ENCODE measurements at regions not wholly inside any gene's neighbourhood (a gene's known extent, or its start where the extent isn't known, plus 50 kb on each side); places are given as distances from the start of the nearest gene placed in this dataset.
"Not testable (repeated sequence)": the region's sequence is repeated elsewhere in the genome, so short reads cannot be mapped to it uniquely, and the experiment has no call there.

DNA sequence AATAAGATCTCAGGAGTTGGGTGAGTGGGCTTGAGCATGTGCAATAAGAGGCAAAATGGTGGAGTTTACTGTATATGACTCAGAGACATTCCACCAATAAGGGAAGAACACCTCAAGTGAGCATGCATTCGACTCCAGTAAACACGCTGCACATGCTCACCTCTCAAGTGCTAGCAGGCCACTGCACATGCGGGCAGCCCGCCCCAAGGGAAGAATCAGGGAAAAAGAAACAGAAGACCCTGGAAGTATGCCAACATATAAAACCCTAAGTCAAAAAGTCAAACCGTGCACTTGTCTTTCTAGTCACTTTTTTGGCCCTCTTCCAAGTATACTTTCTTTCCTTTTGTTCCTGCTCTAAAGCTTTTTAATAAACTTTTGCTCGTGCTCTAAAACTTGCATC, 245.3 kb upstream of the RASA1 start:
- no peak for ATAC-seq (ENCODE audit: low FRiP score)
- TF ChIP-seq, protein P1, sequence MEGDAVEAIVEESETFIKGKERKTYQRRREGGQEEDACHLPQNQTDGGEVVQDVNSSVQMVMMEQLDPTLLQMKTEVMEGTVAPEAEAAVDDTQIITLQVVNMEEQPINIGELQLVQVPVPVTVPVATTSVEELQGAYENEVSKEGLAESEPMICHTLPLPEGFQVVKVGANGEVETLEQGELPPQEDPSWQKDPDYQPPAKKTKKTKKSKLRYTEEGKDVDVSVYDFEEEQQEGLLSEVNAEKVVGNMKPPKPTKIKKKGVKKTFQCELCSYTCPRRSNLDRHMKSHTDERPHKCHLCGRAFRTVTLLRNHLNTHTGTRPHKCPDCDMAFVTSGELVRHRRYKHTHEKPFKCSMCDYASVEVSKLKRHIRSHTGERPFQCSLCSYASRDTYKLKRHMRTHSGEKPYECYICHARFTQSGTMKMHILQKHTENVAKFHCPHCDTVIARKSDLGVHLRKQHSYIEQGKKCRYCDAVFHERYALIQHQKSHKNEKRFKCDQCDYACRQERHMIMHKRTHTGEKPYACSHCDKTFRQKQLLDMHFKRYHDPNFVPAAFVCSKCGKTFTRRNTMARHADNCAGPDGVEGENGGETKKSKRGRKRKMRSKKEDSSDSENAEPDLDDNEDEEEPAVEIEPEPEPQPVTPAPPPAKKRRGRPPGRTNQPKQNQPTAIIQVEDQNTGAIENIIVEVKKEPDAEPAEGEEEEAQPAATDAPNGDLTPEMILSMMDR (IDR thresholded peaks at IDR 0.05), result no peak
- no peak for DNase-seq (ENCODE audit: low spot score)

DNA sequence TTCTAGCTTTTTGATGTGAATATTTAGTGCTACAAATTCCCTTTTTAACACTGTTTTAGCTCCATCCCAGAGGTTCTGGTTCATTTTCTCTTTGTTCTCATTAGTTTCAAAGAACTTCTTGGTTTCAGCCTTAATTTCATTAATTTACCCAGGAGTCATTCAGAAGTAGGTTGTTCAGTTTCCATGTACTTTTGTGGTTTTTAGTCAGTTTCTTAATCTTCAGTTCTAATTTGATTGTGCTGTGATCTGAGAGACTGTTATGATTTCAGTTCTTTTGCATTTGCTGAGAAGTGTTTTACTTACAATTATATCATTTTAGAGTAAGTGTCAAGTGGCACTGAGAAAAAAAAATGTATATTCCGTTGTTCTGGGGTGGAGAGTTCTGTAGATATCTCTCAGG, 240.1 kb upstream of the RASA1 start:
- ATAC-seq (ENCODE audit: low FRiP score), result no peak
- no peak for DNase-seq (ENCODE audit: low spot score)
- TF ChIP-seq, protein P1 (IDR thresholded peaks at IDR 0.05), result no peak

DNA sequence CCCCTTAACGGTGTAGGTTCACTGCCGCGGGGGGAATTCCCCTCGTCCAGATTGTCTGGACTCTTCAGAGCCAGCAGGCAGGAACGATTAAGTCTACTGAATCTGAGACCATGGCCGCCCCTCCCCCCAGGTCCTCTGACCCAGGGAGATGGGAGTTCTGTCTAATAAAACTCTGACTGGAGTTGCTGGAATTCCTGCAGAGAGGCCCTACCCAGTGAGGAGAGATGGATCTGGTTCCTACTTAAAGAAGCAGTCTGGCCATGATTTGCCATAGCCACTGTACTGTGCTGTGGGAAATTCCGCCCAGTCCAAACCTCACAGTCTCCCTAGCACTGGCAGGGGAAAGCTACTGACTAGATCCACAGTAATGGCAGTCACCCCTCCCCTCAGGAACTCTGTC, 237.7 kb upstream of the RASA1 start:
- DNase-seq (ENCODE audit: low spot score) (no peak), ATAC-seq (ENCODE audit: low FRiP score) (no peak)
- TF ChIP-seq, protein P1 (IDR thresholded peaks at IDR 0.05), result no peak

DNA sequence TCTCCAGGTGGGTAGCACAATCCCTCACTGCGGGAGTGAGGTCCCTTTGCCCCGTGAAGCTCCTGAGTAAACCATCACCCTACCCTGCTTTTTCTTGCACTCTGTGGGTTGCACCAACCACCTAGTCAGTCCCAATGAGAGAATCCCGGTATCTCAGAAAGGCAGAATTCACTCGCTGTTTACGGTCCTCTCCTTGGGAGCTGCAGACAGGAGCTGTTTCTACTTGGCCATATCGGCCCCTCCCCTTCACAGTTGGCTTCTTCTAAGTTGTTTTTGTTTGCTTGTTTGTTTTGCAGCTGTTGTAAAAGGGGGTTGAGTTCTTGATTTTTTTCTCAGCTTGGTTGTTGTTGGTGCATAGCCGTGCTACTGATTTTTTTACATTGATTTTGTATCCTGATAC, 237.0 kb upstream of the RASA1 start:
- no peak for ATAC-seq (ENCODE audit: low FRiP score)
- DNase-seq (ENCODE audit: low spot score), result no peak
- TF ChIP-seq, protein P1 (IDR thresholded peaks at IDR 0.05), result no peak

DNA sequence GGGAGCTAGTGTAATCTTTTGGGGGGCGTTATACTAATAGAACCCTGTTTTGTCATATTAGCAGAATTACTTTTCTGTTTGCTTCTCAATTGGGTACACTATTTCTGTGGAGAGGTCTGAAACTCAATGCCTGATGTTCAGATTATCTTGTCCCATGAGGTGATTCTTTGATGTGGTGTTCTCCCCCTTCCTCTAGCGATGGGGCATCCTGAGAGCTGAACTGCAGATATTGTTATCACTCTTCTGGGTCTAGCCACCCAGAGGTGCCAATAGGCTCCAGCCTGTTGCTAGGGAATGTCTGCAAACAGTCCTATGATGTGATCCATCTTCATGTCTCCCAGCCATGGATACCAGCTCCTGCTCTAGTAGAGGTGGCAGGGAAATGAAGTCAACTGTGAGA, 233.1 kb upstream of the RASA1 start:
- ATAC-seq (ENCODE audit: low FRiP score), result no peak
- DNase-seq (ENCODE audit: low spot score), result no peak
- TF ChIP-seq, protein P1 (IDR thresholded peaks at IDR 0.05), result no peak

DNA sequence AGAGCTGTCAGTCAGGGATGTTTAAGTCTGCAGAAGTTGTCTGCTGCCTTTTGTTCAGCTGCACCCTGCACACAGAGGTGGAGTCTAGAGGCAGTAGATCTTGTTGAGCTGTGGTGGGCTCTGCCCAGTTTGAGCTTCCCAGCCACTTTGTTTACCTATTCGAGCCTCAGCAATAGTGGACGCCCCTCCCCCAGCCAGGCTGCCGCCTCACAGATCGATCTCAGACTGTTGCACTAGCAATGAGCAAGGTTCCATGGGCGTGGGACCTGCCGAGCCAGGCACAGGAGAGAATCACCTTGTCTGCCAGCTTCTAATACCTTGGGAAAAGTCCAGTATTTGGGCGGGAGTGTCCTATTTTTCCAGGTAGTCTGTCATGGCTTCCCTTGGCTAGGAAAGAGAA, 225.1 kb upstream of the RASA1 start:
- ATAC-seq (ENCODE audit: low FRiP score) (no peak), DNase-seq (ENCODE audit: low spot score) (no peak)
- TF ChIP-seq, protein P1 (IDR thresholded peaks at IDR 0.05), result no peak

DNA sequence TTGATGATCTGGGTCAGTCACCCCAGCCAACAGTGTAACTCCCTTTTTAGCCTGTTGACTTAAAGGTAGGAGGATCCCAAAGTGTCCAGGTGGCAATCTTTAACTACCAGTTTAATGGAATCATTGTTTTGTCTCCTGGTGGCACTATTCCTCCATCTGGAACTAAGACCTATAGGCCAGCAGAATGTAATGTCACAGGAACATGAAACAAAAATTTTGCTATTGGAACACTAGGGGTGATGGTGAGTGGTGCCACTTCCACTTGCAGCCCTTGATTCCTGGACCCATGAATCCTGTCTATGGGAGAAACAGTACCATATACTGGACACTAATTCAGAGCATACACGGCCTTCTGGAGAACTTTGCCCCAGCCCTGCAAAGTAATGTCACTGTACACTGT, 219.5 kb upstream of the RASA1 start:
- TF ChIP-seq, protein P1 (IDR thresholded peaks at IDR 0.05), result no peak
- no peak for DNase-seq (ENCODE audit: low spot score)
- no peak for ATAC-seq (ENCODE audit: low FRiP score)

DNA sequence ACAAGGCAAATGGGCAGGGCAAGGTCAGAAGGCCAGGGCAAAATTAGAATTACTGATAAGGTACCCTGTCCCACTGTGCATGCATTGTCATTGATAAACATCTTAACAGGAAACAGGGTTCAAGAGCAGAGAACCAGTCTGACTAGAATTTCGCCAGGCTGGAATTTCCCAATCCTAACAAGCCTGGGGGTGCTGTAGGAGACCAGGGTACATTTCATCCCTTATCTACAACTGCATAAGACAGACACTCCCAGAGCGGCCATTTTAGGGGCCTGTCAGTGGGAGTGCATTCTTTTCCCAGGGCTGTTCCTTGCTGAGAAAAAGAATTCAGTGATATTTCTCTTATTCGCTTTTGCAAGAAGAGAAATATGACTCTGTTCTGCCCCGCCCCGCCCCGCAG, 218.7 kb upstream of the RASA1 start:
- not testable (repeated sequence) for DNase-seq (ENCODE audit: low spot score); ATAC-seq (ENCODE audit: low FRiP score)
